Pancreas (tissue), 10 donors: ENCODE measurements at regions not wholly inside any gene's neighbourhood (a gene's known extent, or its start where the extent isn't known, plus 50 kb on each side); places are given as distances from the start of the nearest gene placed in this dataset.
A peak's percentile ranks its signal among the peaks of the same experiment; 100 is the strongest.

Source experiments
- ATAC-seq, 4 donors: fragments of 200-7000 bp; cut with Tn5 transposase; one replicate each; pipeline versions ENCODE4 v1.8.0 to v1.9.1; 2020; ENCODE audit warnings: mild to moderate bottlenecking in 4 of 4, moderate library complexity in 4 of 4
- DNase-seq, 6 donors: peaks; one replicate each; pipeline ENCODE4 v3.0.0-alpha.2; 2020
- FAIRE-seq: peaks from 2 replicates; lab custom pipeline; 2012; peaks lifted over from hg19 to GRCh38; lab: Jason Lieb, UNC
- H3K27ac ChIP-seq, 4 donors: fragments of 200-600 bp; sonication (generic); 1 replicate in 3 of 4; 2 replicates in 1 of 4; pipeline versions ENCODE4 v1.5.0 to v1.8.0; 2020
- H3K27me3 ChIP-seq, 4 donors: fragments of 200-600 bp; one replicate each; pipeline ENCODE4 v1.8.0; 2021
- H3K36me3 ChIP-seq, 3 donors: fragments of 200-600 bp; sonication (generic) in 1 of 3; one replicate each; pipeline versions ENCODE4 v1.5.0 to v1.8.0; 2020 to 2021
- H3K4me1 ChIP-seq, 3 donors: fragments of 200-600 bp; one replicate each; pipeline ENCODE4 v1.8.0; 2021
- H3K4me3 ChIP-seq, 4 donors: fragments of 200-600 bp; sonication (generic) in 2 of 4; one replicate each; pipeline versions ENCODE4 v1.5.0 to v1.8.0; 2020 to 2021
- H3K9me3 ChIP-seq, 4 donors: fragments of 200-600 bp; one replicate each; pipeline ENCODE4 v1.8.0; 2021
- CTCF ChIP-seq, 4 donors: fragments of 200-600 bp; sonication (generic) in 3 of 4; IDR thresholded peaks; one replicate each; pipeline versions ENCODE4 v1.5.0 to v1.8.0; 2021; ENCODE audit warnings: antibody characterized with exemption in 4 of 4
- WGBS, 2 donors: extraction: QIAGEN DNeasy Blood & Tissue Kit; methylation state at CpG; one replicate each; pipeline ENCODE4 v1.1.7; 2013; 5-methylcytosine and 5-hydroxymethylcytosine counted together
- intact Hi-C, 3 donors: fragments of 100-400 bp; cut with DNase I; formaldehyde crosslinking; loops; one replicate each; pipeline versions ENCODE4 v1.11.1 to v1.14.2; 2022
- donor health status: healthy with polysubstance abuse.
- donor health status: DM: no; HTN: no; CAD: no; lungs with moderate emphysema.
- donor health status: DM: no; HTN: no; CAD: no.
- donor health status: control.
- donor health status: control.
- donor health status: Bipolar disorder and iron deficiency.
- donor health status: DM: yes; HTN: yes; CAD: no.
- donor health status: DM: no; HTN: no; CAD: no.
- donor health status: DM: no; HTN: no; CAD: no.
- donor health status: DM: yes; HTN: yes; CAD: no.

DNA sequence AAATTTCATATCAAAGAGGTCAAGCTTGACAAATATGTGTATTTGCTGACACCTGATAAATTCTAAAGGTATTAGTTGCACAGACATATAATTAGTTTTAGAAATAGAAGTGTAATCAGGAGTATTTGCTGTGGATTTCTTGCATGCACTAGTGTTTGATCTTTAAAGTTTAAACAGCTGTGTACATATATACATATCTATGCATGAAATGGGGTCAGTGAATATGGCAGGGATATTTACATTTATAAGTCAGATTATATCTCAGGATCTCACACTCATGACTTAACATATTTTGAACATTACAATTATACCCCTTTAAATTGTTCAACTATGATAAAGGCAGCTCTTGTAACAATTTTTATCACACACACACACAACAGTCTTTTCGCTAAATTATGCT is 547.4 kb upstream of the ACTRT1 start:
- H3K27me3 ChIP-seq: no peaks in the 10 kb centered on the region
- no peak for TF ChIP-seq CTCF (IDR thresholded peaks at IDR 0.05)
- no peak for DNase-seq
- WGBS, 2 donors: 51 to 55% methylated on average over 1 of the region's 1 CpG
- H3K27ac ChIP-seq: no peak overlapping the region
- H3K4me1 ChIP-seq: peaks cover 0 to 5% (median 0%) of the 10 kb centered on the region in 3 donors
- no peaks in the 10 kb centered on the region for H3K9me3 ChIP-seq
- FAIRE-seq: no peak
- intact Hi-C loops: no loop called here
- no peak for ATAC-seq
- no peaks in the 10 kb centered on the region for H3K36me3 ChIP-seq
- H3K4me3 ChIP-seq: no peak overlapping the region

DNA sequence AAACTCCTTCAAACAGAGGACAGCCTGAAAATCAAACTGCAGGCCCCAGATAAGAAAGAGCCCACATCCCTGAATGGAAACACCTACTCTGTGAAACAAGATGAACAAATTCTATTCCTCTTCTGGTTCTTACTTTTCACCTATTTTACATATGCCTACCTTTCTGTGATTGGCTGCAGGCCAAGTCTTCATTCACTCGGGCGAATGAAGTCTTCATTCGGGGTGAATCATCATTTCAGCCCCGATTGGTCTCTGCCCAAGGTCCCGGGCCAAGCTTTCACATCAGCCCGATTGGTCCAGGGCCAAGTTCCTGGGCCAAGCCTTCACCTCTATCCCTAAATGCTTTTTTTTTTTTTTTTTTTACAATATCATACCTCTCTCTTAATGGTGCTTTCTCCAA is 529.8 kb upstream of the ACTRT1 start:
- TF ChIP-seq CTCF (IDR thresholded peaks at IDR 0.05): no peak
- no peaks in the 10 kb centered on the region for H3K9me3 ChIP-seq
- no peaks in the 10 kb centered on the region for H3K36me3 ChIP-seq
- intact Hi-C loops: no loop called here
- H3K27me3 ChIP-seq: no peaks in the 10 kb centered on the region
- ATAC-seq (no peak), DNase-seq (no peak), FAIRE-seq (no peak)
- no peaks in the 10 kb centered on the region for H3K4me1 ChIP-seq
- no peak overlapping the region for H3K4me3 ChIP-seq
- WGBS, 2 donors: 64 to 74% methylated on average over 6 of the region's 6 CpGs
- H3K27ac ChIP-seq: no peak overlapping the region

GRCh38 chrX:128581615-128582014 is 529.4 kb upstream of the ACTRT1 start:
- no peak overlapping the region for H3K27ac ChIP-seq
- no peaks in the 10 kb centered on the region for H3K4me1 ChIP-seq
- DNase-seq (no peak), FAIRE-seq (no peak), ATAC-seq (no peak)
- H3K4me3 ChIP-seq: no peak overlapping the region
- intact Hi-C loops: no loop called here
- H3K9me3 ChIP-seq: no peaks in the 10 kb centered on the region
- H3K27me3 ChIP-seq: no peaks in the 10 kb centered on the region
- 50 to 69% methylated on average over 2 of the region's 2 CpGs for WGBS, 2 donors
- H3K36me3 ChIP-seq: no peaks in the 10 kb centered on the region
- TF ChIP-seq CTCF (IDR thresholded peaks at IDR 0.05): no peak

DNA sequence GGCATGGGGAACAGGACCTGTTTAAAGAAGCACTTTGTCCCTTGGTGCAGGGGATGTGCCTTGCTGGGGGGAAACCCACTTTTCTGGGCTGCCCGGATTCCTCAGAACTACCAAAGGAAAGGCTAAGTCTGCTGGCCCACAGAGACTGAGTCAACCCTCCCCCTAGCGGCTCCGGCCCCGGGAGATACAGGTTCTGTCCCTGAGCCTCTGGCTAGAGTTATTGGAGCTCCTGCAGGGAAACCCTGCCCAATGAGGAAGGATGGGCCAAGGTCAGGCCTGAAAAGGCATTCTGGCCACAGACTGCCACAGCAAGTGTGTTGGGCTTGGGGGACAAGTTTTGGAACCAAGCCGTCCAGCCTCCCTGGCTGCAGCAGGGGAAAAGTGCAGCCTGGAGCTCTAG is 490.9 kb upstream of the ACTRT1 start:
- Histone ChIP-seq H3K4me3 (no peak overlapping the region), H3K9me3 (no peaks in the 10 kb centered on the region), H3K4me1 (no peaks in the 10 kb centered on the region), H3K36me3 (no peaks in the 10 kb centered on the region), H3K27ac (no peak overlapping the region), H3K27me3 (no peaks in the 10 kb centered on the region)
- intact Hi-C loops: no loop called here
- 81 to 83% methylated on average over 5 of the region's 5 CpGs for WGBS, 2 donors
- ATAC-seq (no peak), DNase-seq (no peak), FAIRE-seq (no peak)
- TF ChIP-seq CTCF (IDR thresholded peaks at IDR 0.05): no peak

- intact Hi-C loops: no loop called here
- peak in 1 of 4 donors; percentile 10 for TF ChIP-seq CTCF (IDR thresholded peaks at IDR 0.05)
- Histone ChIP-seq H3K4me1 (no peaks in the 10 kb centered on the region), H3K9me3 (no peaks in the 10 kb centered on the region), H3K4me3 (no peak overlapping the region), H3K27me3 (no peaks in the 10 kb centered on the region), H3K27ac (no peak overlapping the region), H3K36me3 (no peaks in the 10 kb centered on the region)
- WGBS, 2 donors: 22 to 42% methylated on average over 3 of the region's 3 CpGs
- DNase-seq (no peak), FAIRE-seq (no peak), ATAC-seq (peak in 1 of 4 donors; percentile 36)
Observed at GRCh38 chrX:128518508-128518907, 466.3 kb upstream of the ACTRT1 start.
